SU-DHL-6 (cell line): ENCODE measurements at regions not wholly inside any gene's neighbourhood (a gene's known extent, or its start where the extent isn't known, plus 50 kb on each side); places are given as distances from the start of the nearest gene placed in this dataset.

Experiments
- H2AFZ ChIP-seq: fragments of 200-600 bp; sonication (generic); 2 replicates; pipeline ENCODE4 v1.6.1; 2014; ENCODE audit warnings: low read depth, mild to moderate bottlenecking, moderate library complexity, mixed read lengths, antibody characterized with exemption, low read length; ENCODE audit not compliant: severe bottlenecking
- H3F3A ChIP-seq: fragments of 200-600 bp; shearing (Covaris generic); 2 replicates; pipeline ENCODE4 v1.6.0; 2016; ENCODE audit warnings: antibody characterized with exemption, mild to moderate bottlenecking; ENCODE audit not compliant: insufficient read depth
- H3K27ac ChIP-seq: fragments of 200-600 bp; sonication (generic); 2 replicates; pipeline ENCODE4 v1.5.1; 2016; ENCODE audit warnings: low read depth, mild to moderate bottlenecking, low read length, moderate library complexity, mixed read lengths
- H3K27me3 ChIP-seq: fragments of 200-600 bp; sonication (generic), shearing (Covaris generic); 2 replicates; pipeline ENCODE4 v1.6.0; 2014; ENCODE audit warnings: mild to moderate bottlenecking, low read length
- H3K36me3 ChIP-seq: fragments of 200-600 bp; sonication (generic); 2 replicates; pipeline ENCODE4 v1.6.1; 2014; ENCODE audit warnings: mild to moderate bottlenecking, low read length, mixed read lengths
- H3K4me2 ChIP-seq: fragments of 300-600, 200-600 bp; shearing (Covaris generic), sonication (generic); 2 replicates; pipeline ENCODE4 v1.6.0; 2014; ENCODE audit warnings: low read length, low read depth, mild to moderate bottlenecking; ENCODE audit not compliant: poor library complexity, severe bottlenecking
- H3K4me3 ChIP-seq: fragments of 200-600 bp; sonication (generic); 2 replicates; pipeline ENCODE4 v1.5.1; 2014; ENCODE audit warnings: antibody characterized with exemption, low read length, mild to moderate bottlenecking, mixed read lengths; ENCODE audit not compliant: insufficient read depth, poor library complexity, severe bottlenecking
- H3K79me2 ChIP-seq: fragments of 200-600 bp; sonication (generic); 2 replicates; pipeline ENCODE4 v1.6.1; 2014; ENCODE audit warnings: mild to moderate bottlenecking, low read length, moderate library complexity; ENCODE audit not compliant: insufficient read depth
- H3K9ac ChIP-seq: fragments of 200-600 bp; sonication (generic); 2 replicates; pipeline ENCODE4 v1.7.0; 2014; ENCODE audit warnings: mild to moderate bottlenecking, low read length
- H3K9me2 ChIP-seq: fragments of 200-600 bp; sonication (generic); replicated peaks from 2 replicates; pipeline ENCODE4 v1.6.1; 2014; ENCODE audit warnings: low read length; ENCODE audit not compliant: insufficient read depth
- H3K9me3 ChIP-seq: fragments of 200-600 bp; sonication (generic); 2 replicates; pipeline ENCODE4 v1.6.1; 2014; ENCODE audit warnings: low read length, mixed read lengths; ENCODE audit not compliant: insufficient read depth
- H4K20me1 ChIP-seq: fragments of 200-600 bp; sonication (generic); 2 replicates; pipeline ENCODE4 v1.6.1; 2014; ENCODE audit warnings: low read depth, mild to moderate bottlenecking, antibody characterized with exemption, low read length, moderate library complexity, mixed read lengths
- CTCF ChIP-seq: fragments of 200-600 bp; sonication (generic); IDR thresholded peaks from one replicate; pipeline ENCODE4 v1.5.1; 2017; ENCODE audit warnings: antibody characterized with exemption, mild to moderate bottlenecking, low read length, moderate library complexity; ENCODE audit not compliant: insufficient read depth, poor library complexity, severe bottlenecking
- EZH2phosphoT487 ChIP-seq: fragments of 200-600 bp; sonication (generic), shearing (Covaris generic); conservative IDR thresholded peaks from 2 replicates; pipeline ENCODE4 v1.6.1; 2018; ENCODE audit warnings: mild to moderate bottlenecking, antibody characterized with exemption, low read length, moderate library complexity, mixed read lengths

- no peak for TF ChIP-seq EZH2phosphoT487
- TF ChIP-seq CTCF: no peak
Observed at GRCh38 chr6:8642854-8643253, 207.5 kb upstream of the SLC35B3 start.

GRCh38 chr6:8642131-8642530, 206.8 kb upstream of the SLC35B3 start:
- H3K27me3 ChIP-seq: no peaks in the 10 kb centered on the region; the same call in 1 of the 2 replicates
- TF ChIP-seq EZH2phosphoT487 (no peak), CTCF (no peak)

More at GRCh38 chr6:8642854-8643253, 207.5 kb upstream of the SLC35B3 start:
- H3K9me2 ChIP-seq: no peaks in the 10 kb centered on the region
- no peak overlapping the region for H3K4me3 ChIP-seq
- no peak overlapping the region for H3K9ac ChIP-seq
- no peaks in the 10 kb centered on the region for H4K20me1 ChIP-seq
- H3K36me3 ChIP-seq: no peaks in the 10 kb centered on the region
- H2AFZ ChIP-seq: no peak overlapping the region
- H3K4me2 ChIP-seq: no peak overlapping the region
- peaks cover 11% of the 10 kb centered on the region; the same call in 1 of the 2 replicates for H3K9me3 ChIP-seq
- H3K27ac ChIP-seq: no peak overlapping the region
- no peaks in the 10 kb centered on the region; the same call in 1 of the 2 replicates for H3K27me3 ChIP-seq
- H3F3A ChIP-seq: no peaks in the 10 kb centered on the region
- no peaks in the 10 kb centered on the region for H3K79me2 ChIP-seq

GRCh38 chr6:8639928-8640649, 204.7 kb upstream of the SLC35B3 start:
- Histone ChIP-seq H3K27ac (no peak overlapping the region), H3K36me3 (no peaks in the 10 kb centered on the region), H3F3A (no peaks in the 10 kb centered on the region), H3K4me2 (no peak overlapping the region), H4K20me1 (no peaks in the 10 kb centered on the region), H3K79me2 (no peaks in the 10 kb centered on the region), H3K9ac (no peak overlapping the region), H3K27me3 (no peaks in the 10 kb centered on the region; the same call in 1 of the 2 replicates), H2AFZ (no peak overlapping the region), H3K9me2 (no peaks in the 10 kb centered on the region), H3K4me3 (no peak overlapping the region), H3K9me3 (peaks cover 11% of the 10 kb centered on the region; the same call in 1 of the 2 replicates)
- TF ChIP-seq EZH2phosphoT487: no peak
- no peak for TF ChIP-seq CTCF

More at GRCh38 chr6:8642131-8642530, 206.8 kb upstream of the SLC35B3 start:
- H3F3A ChIP-seq: no peaks in the 10 kb centered on the region
- H3K27ac ChIP-seq: no peak overlapping the region
- H3K4me3 ChIP-seq: no peak overlapping the region
- H3K9ac ChIP-seq: no peak overlapping the region
- peaks cover 11% of the 10 kb centered on the region; the same call in 1 of the 2 replicates for H3K9me3 ChIP-seq
- no peaks in the 10 kb centered on the region for H3K36me3 ChIP-seq
- no peaks in the 10 kb centered on the region for H3K79me2 ChIP-seq
- no peaks in the 10 kb centered on the region for H4K20me1 ChIP-seq
- no peaks in the 10 kb centered on the region for H3K9me2 ChIP-seq
- H3K4me2 ChIP-seq: no peak overlapping the region
- H2AFZ ChIP-seq: no peak overlapping the region
